ENCODE measurements at regions not wholly inside any gene's neighbourhood (a gene's known extent, or its start where the extent isn't known, plus 50 kb on each side); places are given as distances from the start of the nearest gene placed in this dataset.

- TF ChIP-seq CTCF (IDR thresholded peaks at IDR 0.05) = no peak
These were observed 112.3 kb upstream of the TMEM18 start for GRCh38 chr2:789529-789928.

GRCh38 chr2:788227-789032, 111.2 kb upstream of the TMEM18 start:
- no peak for TF ChIP-seq CTCF (IDR thresholded peaks at IDR 0.05)

GRCh38 chr2:784753-785152, 107.5 kb upstream of the TMEM18 start:
- TF ChIP-seq CTCF (IDR thresholded peaks at IDR 0.05) = no peak

- TF ChIP-seq CTCF (IDR thresholded peaks at IDR 0.05) = no peak
These were observed 103.4 kb upstream of the TMEM18 start for GRCh38 chr2:780581-780980.

- TF ChIP-seq CTCF (IDR thresholded peaks at IDR 0.05) = no peak
These were observed 102.8 kb upstream of the TMEM18 start for GRCh38 chr2:780002-780401.

GRCh38 chr2:778731-779350, 101.6 kb upstream of the TMEM18 start:
- TF ChIP-seq CTCF (IDR thresholded peaks at IDR 0.05) = no peak

GRCh38 chr2:777546-777945, 100.3 kb upstream of the TMEM18 start:
- no peak for TF ChIP-seq CTCF (IDR thresholded peaks at IDR 0.05)
